T-helper 17 cell (primary cell): ENCODE measurements at regions not wholly inside any gene's neighbourhood (a gene's known extent, or its start where the extent isn't known, plus 50 kb on each side); places are given as distances from the start of the nearest gene placed in this dataset.
"Not testable (repeated sequence)": the region's sequence is repeated elsewhere in the genome, so short reads cannot be mapped to it uniquely, and the experiment has no call there.

Experiments used
- ATAC-seq: fragments of 150-1000 bp; cut with Tn5 transposase; 2 replicates; pipeline ENCODE4 v1.10.0; 2021; ENCODE audit warnings: mild to moderate bottlenecking, moderate library complexity
- DNase-seq, 3 donors: peaks; one replicate each; pipeline versions ENCODE4 v3.0.0 to v3.0.0-alpha.2; 2020 to 2021
- H3K9me3 ChIP-seq: one replicate; pipeline ENCODE4 v1.7.0; 2013; ENCODE audit warnings: low read length, mild to moderate bottlenecking; ENCODE audit not compliant: control insufficient read depth, poor library complexity, severe bottlenecking
- H3K27ac Mint-ChIP-seq: one replicate; pipeline ENCODE4 v1.8.0; 2022; ENCODE audit warnings: mild to moderate bottlenecking, moderate library complexity, mixed read lengths
- H3K27me3 Mint-ChIP-seq: one replicate; pipeline ENCODE4 v1.8.0; 2022; ENCODE audit warnings: mixed read lengths
- H3K36me3 Mint-ChIP-seq: one replicate; pipeline ENCODE4 v1.8.0; 2022; ENCODE audit warnings: low read depth, mixed read lengths
- H3K4me1 Mint-ChIP-seq: one replicate; pipeline ENCODE4 v1.8.0; 2022; ENCODE audit warnings: mild to moderate bottlenecking, mixed read lengths
- H3K4me3 Mint-ChIP-seq: one replicate; pipeline ENCODE4 v1.8.0; 2022; ENCODE audit warnings: mild to moderate bottlenecking, moderate library complexity, mixed read lengths

- no peaks in the 10 kb centered on the region for H3K4me1 Mint-ChIP-seq
- no peak overlapping the region for H3K27ac Mint-ChIP-seq
- H3K9me3 ChIP-seq = no peaks in the 10 kb centered on the region
- H3K4me3 Mint-ChIP-seq = no peak overlapping the region
- ATAC-seq (no peak), DNase-seq (no peak)
- H3K27me3 Mint-ChIP-seq = peaks cover 21% of the 10 kb centered on the region
- no peaks in the 10 kb centered on the region for H3K36me3 Mint-ChIP-seq
Observed at GRCh38 chr4:18180892-18181291, 159.3 kb upstream of the LCORL start.

- Mint-ChIP-seq H3K4me1 (no peaks in the 10 kb centered on the region), H3K27ac (no peak overlapping the region), H3K36me3 (no peaks in the 10 kb centered on the region), H3K4me3 (no peak overlapping the region), H3K27me3 (peaks cover 18% of the 10 kb centered on the region)
- no peaks in the 10 kb centered on the region for H3K9me3 ChIP-seq
- no peak for DNase-seq
- ATAC-seq = no peak
Observed at GRCh38 chr4:18180122-18180521, 158.6 kb upstream of the LCORL start.

- H3K4me3 Mint-ChIP-seq = no peak overlapping the region
- H3K27ac Mint-ChIP-seq = no peak overlapping the region
- no peaks in the 10 kb centered on the region for H3K9me3 ChIP-seq
- H3K36me3 Mint-ChIP-seq = no peaks in the 10 kb centered on the region
- no peaks in the 10 kb centered on the region for H3K4me1 Mint-ChIP-seq
- H3K27me3 Mint-ChIP-seq = peaks cover 31% of the 10 kb centered on the region
- ATAC-seq = no peak
- DNase-seq = no peak
Observed at GRCh38 chr4:18171896-18172295, 150.3 kb upstream of the LCORL start.

- Mint-ChIP-seq H3K27ac (no peak overlapping the region), H3K27me3 (peaks cover 20% of the 10 kb centered on the region), H3K36me3 (no peaks in the 10 kb centered on the region), H3K4me3 (no peak overlapping the region), H3K4me1 (no peaks in the 10 kb centered on the region)
- ATAC-seq (no peak), DNase-seq (no peak)
- no peaks in the 10 kb centered on the region for H3K9me3 ChIP-seq
Observed at GRCh38 chr4:18167831-18168230, 146.3 kb upstream of the LCORL start.

- no peak overlapping the region for H3K27ac Mint-ChIP-seq
- H3K36me3 Mint-ChIP-seq = no peaks in the 10 kb centered on the region
- H3K4me3 Mint-ChIP-seq = no peak overlapping the region
- H3K27me3 Mint-ChIP-seq = peaks cover 16% of the 10 kb centered on the region
- DNase-seq (no peak), ATAC-seq (no peak)
- no peaks in the 10 kb centered on the region for H3K9me3 ChIP-seq
- H3K4me1 Mint-ChIP-seq = no peaks in the 10 kb centered on the region
Observed at GRCh38 chr4:18166925-18167324, 145.4 kb upstream of the LCORL start.

GRCh38 chr4:18162453-18162852 lies 140.9 kb upstream of the LCORL start:
- Mint-ChIP-seq H3K36me3 (no peaks in the 10 kb centered on the region), H3K4me3 (no peak overlapping the region), H3K4me1 (no peaks in the 10 kb centered on the region), H3K27ac (no peak overlapping the region), H3K27me3 (peaks cover 6% of the 10 kb centered on the region)
- no peaks in the 10 kb centered on the region for H3K9me3 ChIP-seq
- DNase-seq (no peak), ATAC-seq (no peak)

- DNase-seq, H3K9me3 ChIP-seq, ATAC-seq, H3K36me3 Mint-ChIP-seq, H3K4me3 Mint-ChIP-seq, H3K4me1 Mint-ChIP-seq, H3K27ac Mint-ChIP-seq: not testable (repeated sequence)
- peaks cover 12% of the 10 kb centered on the region for H3K27me3 Mint-ChIP-seq
Observed at GRCh38 chr4:18159117-18159912, 137.8 kb upstream of the LCORL start.

GRCh38 chr4:18155067-18156041 lies 133.8 kb upstream of the LCORL start:
- Mint-ChIP-seq H3K36me3 (no peaks in the 10 kb centered on the region), H3K27me3 (peaks cover 18% of the 10 kb centered on the region), H3K4me1 (no peaks in the 10 kb centered on the region), H3K27ac (no peak overlapping the region), H3K4me3 (no peak overlapping the region)
- no peak for DNase-seq
- ATAC-seq = no peak
- H3K9me3 ChIP-seq = no peaks in the 10 kb centered on the region

GRCh38 chr4:18138076-18138665 lies 116.6 kb upstream of the LCORL start:
- ATAC-seq (no peak), DNase-seq (no peak)
- Mint-ChIP-seq H3K4me3 (no peak overlapping the region), H3K27me3 (peaks cover 9% of the 10 kb centered on the region), H3K27ac (no peak overlapping the region), H3K4me1 (no peaks in the 10 kb centered on the region), H3K36me3 (no peaks in the 10 kb centered on the region)
- H3K9me3 ChIP-seq = no peaks in the 10 kb centered on the region

- ATAC-seq (no peak), DNase-seq (no peak)
- no peak overlapping the region for H3K4me3 Mint-ChIP-seq
- H3K36me3 Mint-ChIP-seq = no peaks in the 10 kb centered on the region
- no peaks in the 10 kb centered on the region for H3K4me1 Mint-ChIP-seq
- H3K27ac Mint-ChIP-seq = no peak overlapping the region
- peaks cover 23% of the 10 kb centered on the region for H3K27me3 Mint-ChIP-seq
- H3K9me3 ChIP-seq = no peaks in the 10 kb centered on the region
Observed at GRCh38 chr4:18134111-18134510, 112.6 kb upstream of the LCORL start.

- no peak overlapping the region for H3K4me3 Mint-ChIP-seq
- DNase-seq (no peak), ATAC-seq (no peak)
- peaks cover 30% of the 10 kb centered on the region for H3K27me3 Mint-ChIP-seq
- H3K27ac Mint-ChIP-seq = no peak overlapping the region
- H3K4me1 Mint-ChIP-seq = no peaks in the 10 kb centered on the region
- H3K9me3 ChIP-seq = no peaks in the 10 kb centered on the region
- no peaks in the 10 kb centered on the region for H3K36me3 Mint-ChIP-seq
Observed at GRCh38 chr4:18130256-18130655, 108.7 kb upstream of the LCORL start.

GRCh38 chr4:18128241-18128640 lies 106.7 kb upstream of the LCORL start:
- no peak overlapping the region for H3K27ac Mint-ChIP-seq
- no peaks in the 10 kb centered on the region for H3K4me1 Mint-ChIP-seq
- no peaks in the 10 kb centered on the region for H3K36me3 Mint-ChIP-seq
- no peak overlapping the region for H3K4me3 Mint-ChIP-seq
- peaks cover 26% of the 10 kb centered on the region for H3K27me3 Mint-ChIP-seq
- DNase-seq = no peak
- no peak for ATAC-seq
- H3K9me3 ChIP-seq = no peaks in the 10 kb centered on the region

- no peak for ATAC-seq
- Mint-ChIP-seq H3K4me3 (no peak overlapping the region), H3K4me1 (peaks cover 2% of the 10 kb centered on the region), H3K27ac (no peak overlapping the region), H3K36me3 (no peaks in the 10 kb centered on the region), H3K27me3 (peaks cover 28% of the 10 kb centered on the region)
- H3K9me3 ChIP-seq = no peaks in the 10 kb centered on the region
- no peak for DNase-seq
Observed at GRCh38 chr4:18127030-18127429, 105.5 kb upstream of the LCORL start.
